Endothelial cell of umbilical vein (primary cell): ENCODE measurements at regions not wholly inside any gene's neighbourhood (a gene's known extent, or its start where the extent isn't known, plus 50 kb on each side); places are given as distances from the start of the nearest gene placed in this dataset.

Experiments
- BruUV-seq: library from RNA; stranded (reverse); fragments of 400-500 nt; replicated peaks from 2 replicates; lab custom pipeline; 2021; lab: Mats Ljungman, UMichigan
- CTCF ChIA-PET: fragments of 300-600, 350-600 bp; sonication (Branson Sonifier 250); formaldehyde crosslinking; loops from one replicate; lab custom pipeline; 2021; ENCODE audit warnings: antibody characterized with exemption, inconsistent platforms; lab: Charles Lee
- POLR2A ChIA-PET: fragments of 300-600, 350-600 bp; sonication (Branson Sonifier 250); formaldehyde crosslinking; loops from one replicate; lab custom pipeline; 2021; ENCODE audit warnings: antibody characterized with exemption, inconsistent platforms; lab: Charles Lee
- DNase-seq: peaks from one replicate; pipeline ENCODE4 v3.0.0-alpha.2; 2011; ENCODE audit warnings: low read depth, low spot score
- FAIRE-seq: peaks from 2 replicates; lab custom pipeline; 2011; peaks lifted over from hg19 to GRCh38; lab: Jason Lieb, UNC
- H2AFZ ChIP-seq: 2 replicates; pipeline ENCODE4 v1.6.0; 2012; ENCODE audit warnings: low read depth, low read length, control low read depth, inconsistent platforms
- H3K27ac ChIP-seq: 2 replicates; pipeline ENCODE4 v1.5.1; 2011; ENCODE audit warnings: low read depth, mild to moderate bottlenecking, control low read depth, low read length, moderate library complexity; ENCODE audit not compliant: insufficient read depth
- H3K27me3 ChIP-seq, 2 experiments: 2 replicates each; pipeline versions ENCODE4 v1.6.0 to v1.6.1; 2011; ENCODE audit warnings: low read length in 2 of 2, mixed read lengths in 1 of 2; ENCODE audit not compliant: control insufficient read depth in 2 of 2, insufficient read depth in 2 of 2
- H3K36me3 ChIP-seq, 2 experiments: 2 replicates in 1 of 2; 3 replicates in 1 of 2; pipeline ENCODE4 v1.5.1; 2011; ENCODE audit warnings: low read length in 2 of 2, mild to moderate bottlenecking in 1 of 2, moderate library complexity in 1 of 2; ENCODE audit not compliant: control insufficient read depth in 2 of 2, insufficient read depth in 2 of 2; ENCODE audit errors: extremely low read depth in 1 of 2
- H3K4me1 ChIP-seq: 3 replicates; pipeline ENCODE4 v1.5.1; 2011; ENCODE audit warnings: mild to moderate bottlenecking, low read length; ENCODE audit not compliant: control insufficient read depth, insufficient read depth; ENCODE audit errors: extremely low read depth
- H3K4me2 ChIP-seq: 2 replicates; pipeline ENCODE4 v1.6.1; 2011; ENCODE audit warnings: low read length, control low read depth, mixed read lengths; ENCODE audit not compliant: insufficient read depth
- H3K4me3 ChIP-seq, 3 experiments: fragments of 200-600 bp in 1 of 3; sonication (generic), shearing (Covaris generic) in 1 of 3; replicated peaks in 1 of 3; 2 replicates each; pipeline ENCODE4 v1.5.1; 2011 to 2016; ENCODE audit warnings: control low read depth in 3 of 3, low read length in 3 of 3, mild to moderate bottlenecking in 2 of 3, inconsistent platforms in 1 of 3, low read depth in 1 of 3, moderate library complexity in 1 of 3; ENCODE audit not compliant: insufficient read depth in 1 of 3
- H3K79me2 ChIP-seq: 2 replicates; pipeline ENCODE4 v1.6.0; 2012; ENCODE audit warnings: low read length, inconsistent platforms; ENCODE audit not compliant: control insufficient read depth, insufficient read depth
- H3K9ac ChIP-seq: replicated peaks from 2 replicates; pipeline ENCODE3; 2011; ENCODE audit warnings: low read length, control low read depth; ENCODE audit not compliant: insufficient read depth; ENCODE audit errors: extremely low read depth
- H3K9me1 ChIP-seq: replicated peaks from 3 replicates; pipeline ENCODE4 v1.6.0; 2011; ENCODE audit warnings: mild to moderate bottlenecking, low read length; ENCODE audit not compliant: control insufficient read depth, insufficient read depth; ENCODE audit errors: extremely low read depth
- H3K9me3 ChIP-seq: replicated peaks from 2 replicates; pipeline ENCODE4 v1.5.1; 2012; ENCODE audit warnings: low read length, inconsistent platforms; ENCODE audit not compliant: control insufficient read depth, insufficient read depth
- H4K20me1 ChIP-seq: replicated peaks from 2 replicates; pipeline ENCODE3; 2011; ENCODE audit warnings: mild to moderate bottlenecking, low read length; ENCODE audit not compliant: control insufficient read depth, insufficient read depth; ENCODE audit errors: extremely low read depth
- EZH2 ChIP-seq: IDR thresholded peaks from 2 replicates; pipeline ENCODE4 v1.6.1; 2012; ENCODE audit warnings: borderline replicate concordance, low read depth, mild to moderate bottlenecking, moderate library complexity, low read length, inconsistent platforms; ENCODE audit not compliant: severe bottlenecking
- FOS ChIP-seq: IDR thresholded peaks from 2 replicates; pipeline ENCODE4 v1.6.1; 2011; ENCODE audit warnings: mild to moderate bottlenecking, low read length, moderate library complexity, borderline replicate concordance; ENCODE audit not compliant: insufficient read depth
- GATA2 ChIP-seq: IDR thresholded peaks from 2 replicates; pipeline ENCODE4 v1.7.0; 2011; ENCODE audit warnings: low read depth, mild to moderate bottlenecking, moderate library complexity, mixed read lengths, low read length; ENCODE audit not compliant: insufficient read length, insufficient read depth
- JUN ChIP-seq: IDR thresholded peaks from 2 replicates; pipeline ENCODE4 v1.6.1; 2011; ENCODE audit warnings: borderline replicate concordance, low read depth; ENCODE audit not compliant: insufficient read length, insufficient read depth
- MAX ChIP-seq: IDR thresholded peaks from 2 replicates; pipeline ENCODE4 v1.6.1; 2011; ENCODE audit not compliant: insufficient read depth, insufficient read length
- MYC ChIP-seq: IDR thresholded peaks from one replicate; pipeline ENCODE4 v1.6.1; 2011; ENCODE audit warnings: mild to moderate bottlenecking, low read depth, low read length
- POLR2A ChIP-seq: IDR thresholded peaks from 2 replicates; pipeline ENCODE4 v1.6.1; 2012; ENCODE audit warnings: low read depth, mild to moderate bottlenecking, control low read depth, low read length
- POLR2AphosphoS5 ChIP-seq: IDR thresholded peaks from 2 replicates; pipeline ENCODE4 v1.6.1; 2012; ENCODE audit warnings: low read depth, mild to moderate bottlenecking, control low read depth, low read length, moderate library complexity; ENCODE audit not compliant: insufficient read depth
- dilution Hi-C: fragments of 300-500 bp; cut with MboI; formaldehyde crosslinking; loops from one replicate; pipeline ENCODE4 v1.15.0; 2019; ENCODE audit warnings: low sequenced_read_pairs; ENCODE audit not compliant: extremely low pct_ligation_motif_present
- intact Hi-C: fragments of 100-400 bp; cut with micrococcal nuclease; formaldehyde crosslinking; loops from one replicate; pipeline ENCODE4 v1.10.0; 2022
- TF ChIP-seq, protein P1 (sequence below), 2 donors: IDR thresholded peaks; 1 replicate in 1 of 2; 2 replicates in 1 of 2; pipeline ENCODE4 v1.5.1; 2011; ENCODE audit warnings: low read length in 2 of 2, mild to moderate bottlenecking in 2 of 2, moderate library complexity in 2 of 2, control low read depth in 1 of 2, inconsistent platforms in 1 of 2, low read depth in 1 of 2; ENCODE audit not compliant: insufficient read depth in 1 of 2; ENCODE audit errors: extremely low read depth in 1 of 2

GRCh38 chr18:28469946-28470345, 293.0 kb upstream of the CDH2 start:
- no peak overlapping the region for H3K9ac ChIP-seq
- H3K79me2 ChIP-seq: no peaks in the 10 kb centered on the region
- H3K27ac ChIP-seq: no peak overlapping the region
- H3K27me3 ChIP-seq: no peaks in the 10 kb centered on the region
- DNase-seq (no peak), FAIRE-seq (no peak)
- ChIA-PET CTCF (interaction anchor here (2.2 kb wide), 1 partner anchor 11 kb away, joined by 7 read pairs; no protein-coding TSS in a partner anchor), POLR2A (no interaction called here)
- H2AFZ ChIP-seq: no peak overlapping the region
- no peak overlapping the region for H3K4me2 ChIP-seq
- no peaks in the 10 kb centered on the region for H4K20me1 ChIP-seq
- H3K4me1 ChIP-seq: no peaks in the 10 kb centered on the region
- no peaks in the 10 kb centered on the region for H3K9me1 ChIP-seq
- H3K9me3 ChIP-seq: no peaks in the 10 kb centered on the region
- dilution Hi-C loops (no loop called here), intact Hi-C loops (no loop called here)
- TF ChIP-seq EZH2 (no peak), FOS (no peak), MYC (no peak), JUN (no peak), GATA2 (no peak)
- BruUV-seq: no TSS peak
- H3K36me3 ChIP-seq: no peaks in the 10 kb centered on the region
- H3K4me3 ChIP-seq: no peak overlapping the region

DNA sequence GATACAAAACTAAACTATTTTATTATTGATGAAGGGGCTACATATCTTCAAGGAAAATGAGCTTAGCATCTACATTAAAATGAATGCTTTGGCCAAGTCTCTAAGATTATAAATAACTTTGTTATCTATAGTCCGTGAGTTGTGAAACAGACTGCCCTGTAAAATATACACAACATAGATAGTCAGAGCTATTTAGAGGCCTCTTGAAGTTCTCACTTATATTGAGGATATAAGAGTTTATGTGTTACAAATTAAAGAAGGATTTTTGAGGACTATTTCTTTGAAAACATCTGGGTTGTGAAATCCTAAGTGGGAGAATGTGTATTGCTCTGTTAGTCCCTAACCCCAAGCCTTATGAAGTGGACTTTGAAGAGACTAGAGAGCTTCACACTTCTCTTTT, 292.0 kb upstream of the CDH2 start:
- no peaks in the 10 kb centered on the region for H3K9me3 ChIP-seq
- CTCF ChIA-PET: interaction anchor here (1.1 to 2.2 kb wide), 3 partner anchors 8 to 516 kb away, joined by 3 to 7 read pairs (median 3); no protein-coding TSS in a partner anchor
- no peaks in the 10 kb centered on the region for H3K9me1 ChIP-seq
- POLR2A ChIA-PET: no interaction called here
- H3K4me3 ChIP-seq: no peak overlapping the region
- no peak overlapping the region for H3K9ac ChIP-seq
- FAIRE-seq (no peak), DNase-seq (no peak)
- no peaks in the 10 kb centered on the region for H4K20me1 ChIP-seq
- no peaks in the 10 kb centered on the region for H3K36me3 ChIP-seq
- H3K4me2 ChIP-seq: no peak overlapping the region
- H3K27ac ChIP-seq: no peak overlapping the region
- TF ChIP-seq, protein P1, sequence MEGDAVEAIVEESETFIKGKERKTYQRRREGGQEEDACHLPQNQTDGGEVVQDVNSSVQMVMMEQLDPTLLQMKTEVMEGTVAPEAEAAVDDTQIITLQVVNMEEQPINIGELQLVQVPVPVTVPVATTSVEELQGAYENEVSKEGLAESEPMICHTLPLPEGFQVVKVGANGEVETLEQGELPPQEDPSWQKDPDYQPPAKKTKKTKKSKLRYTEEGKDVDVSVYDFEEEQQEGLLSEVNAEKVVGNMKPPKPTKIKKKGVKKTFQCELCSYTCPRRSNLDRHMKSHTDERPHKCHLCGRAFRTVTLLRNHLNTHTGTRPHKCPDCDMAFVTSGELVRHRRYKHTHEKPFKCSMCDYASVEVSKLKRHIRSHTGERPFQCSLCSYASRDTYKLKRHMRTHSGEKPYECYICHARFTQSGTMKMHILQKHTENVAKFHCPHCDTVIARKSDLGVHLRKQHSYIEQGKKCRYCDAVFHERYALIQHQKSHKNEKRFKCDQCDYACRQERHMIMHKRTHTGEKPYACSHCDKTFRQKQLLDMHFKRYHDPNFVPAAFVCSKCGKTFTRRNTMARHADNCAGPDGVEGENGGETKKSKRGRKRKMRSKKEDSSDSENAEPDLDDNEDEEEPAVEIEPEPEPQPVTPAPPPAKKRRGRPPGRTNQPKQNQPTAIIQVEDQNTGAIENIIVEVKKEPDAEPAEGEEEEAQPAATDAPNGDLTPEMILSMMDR (IDR thresholded peaks at IDR 0.05; ENCODE audit: extremely low read depth in 1 of 2, insufficient read depth in 1 of 2, low read depth in 1 of 2, low read length in 2 of 2): no peak
- TF ChIP-seq MAX (no peak), JUN (no peak), POLR2AphosphoS5 (no peak), POLR2A (no peak), FOS (no peak), MYC (no peak), GATA2 (no peak), EZH2 (no peak)
- BruUV-seq: no TSS peak
- H3K4me1 ChIP-seq: no peaks in the 10 kb centered on the region
- no peaks in the 10 kb centered on the region for H3K27me3 ChIP-seq
- dilution Hi-C loops (no loop called here), intact Hi-C loops (no loop called here)
- no peaks in the 10 kb centered on the region for H3K79me2 ChIP-seq
- H2AFZ ChIP-seq: no peak overlapping the region
